Epidermal melanocyte (primary cell): ENCODE measurements at regions not wholly inside any gene's neighbourhood (a gene's known extent, or its start where the extent isn't known, plus 50 kb on each side); places are given as distances from the start of the nearest gene placed in this dataset.
"Not testable (repeated sequence)": the region's sequence is repeated elsewhere in the genome, so short reads cannot be mapped to it uniquely, and the experiment has no call there.

ENCODE experiments used
- DNase-seq: peaks from one replicate; pipeline ENCODE4 v3.0.0; 2011; ENCODE audit warnings: low spot score; ENCODE audit not compliant: insufficient read length

GRCh38 chr1:164131949-164132348, 427.0 kb upstream of the PBX1 start:
- no peak for DNase-seq

- DNase-seq = no peak
Observed at GRCh38 chr1:164137273-164137925, 421.6 kb upstream of the PBX1 start.

GRCh38 chr1:164141797-164142196, 417.2 kb upstream of the PBX1 start:
- DNase-seq = no peak

GRCh38 chr1:164154622-164155021, 404.4 kb upstream of the PBX1 start:
- no peak for DNase-seq

GRCh38 chr1:164155347-164155746, 403.6 kb upstream of the PBX1 start:
- DNase-seq = no peak

- DNase-seq = no peak
Observed at GRCh38 chr1:164163289-164163849, 395.6 kb upstream of the PBX1 start.

GRCh38 chr1:164165466-164165865, 393.5 kb upstream of the PBX1 start:
- DNase-seq = no peak

- not testable (repeated sequence) for DNase-seq
Observed at GRCh38 chr1:164166454-164166853, 392.5 kb upstream of the PBX1 start.

- DNase-seq = no peak
Observed at GRCh38 chr1:164177118-164177517, 381.9 kb upstream of the PBX1 start.

GRCh38 chr1:164180824-164181223, 378.2 kb upstream of the PBX1 start:
- no peak for DNase-seq

GRCh38 chr1:164183854-164184635, 374.9 kb upstream of the PBX1 start:
- no peak for DNase-seq

- no peak for DNase-seq
Observed at GRCh38 chr1:164186881-164187280, 372.1 kb upstream of the PBX1 start.

GRCh38 chr1:164188497-164188896, 370.5 kb upstream of the PBX1 start:
- no peak for DNase-seq

GRCh38 chr1:164191191-164191590, 367.8 kb upstream of the PBX1 start:
- DNase-seq = no peak

- no peak for DNase-seq
Observed at GRCh38 chr1:164210211-164210739, 348.7 kb upstream of the PBX1 start.

- no peak for DNase-seq
Observed at GRCh38 chr1:164223378-164223777, 335.6 kb upstream of the PBX1 start.

GRCh38 chr1:164225011-164225410, 334.0 kb upstream of the PBX1 start:
- DNase-seq = no peak

- no peak for DNase-seq
Observed at GRCh38 chr1:164226977-164227376, 332.0 kb upstream of the PBX1 start.

- DNase-seq = no peak
Observed at GRCh38 chr1:164228928-164229327, 330.1 kb upstream of the PBX1 start.

GRCh38 chr1:164233149-164233548, 325.8 kb upstream of the PBX1 start:
- DNase-seq = no peak

GRCh38 chr1:164240081-164240480, 318.9 kb upstream of the PBX1 start:
- DNase-seq = no peak

- no peak for DNase-seq
Observed at GRCh38 chr1:164250365-164250764, 308.6 kb upstream of the PBX1 start.
